Hindlimb muscle (tissue), 1 donor: ENCODE measurements at regions not wholly inside any gene's neighbourhood (a gene's known extent, or its start where the extent isn't known, plus 50 kb on each side); places are given as distances from the start of the nearest gene placed in this dataset.
A peak's percentile ranks its signal among the peaks of the same experiment; 100 is the strongest.
"Not testable (repeated sequence)": the region's sequence is repeated elsewhere in the genome, so short reads cannot be mapped to it uniquely, and the experiment has no call there.

Experiments used
- DNase-seq: peaks from one replicate; pipeline ENCODE4 v3.0.0-alpha.2; 2013

GRCh38 chr5:82470185-82470994 lies 192.2 kb upstream of the RPS23 start:
- no peak for DNase-seq

GRCh38 chr5:82466986-82467561 lies 188.9 kb upstream of the RPS23 start:
- peak; percentile 79 for DNase-seq

GRCh38 chr5:82465235-82465634 lies 187.1 kb upstream of the RPS23 start:
- no peak for DNase-seq

- DNase-seq: no peak
These were observed 181.5 kb upstream of the RPS23 start for GRCh38 chr5:82459626-82460025.

GRCh38 chr5:82455317-82455716 lies 177.2 kb upstream of the RPS23 start:
- DNase-seq: not testable (repeated sequence)

- no peak for DNase-seq
These were observed 170.2 kb upstream of the RPS23 start for GRCh38 chr5:82448374-82448773.

GRCh38 chr5:82447913-82448312 lies 169.8 kb upstream of the RPS23 start:
- DNase-seq: no peak

GRCh38 chr5:82446809-82447208 lies 168.7 kb upstream of the RPS23 start:
- no peak for DNase-seq

- DNase-seq: no peak
These were observed 167.7 kb upstream of the RPS23 start for GRCh38 chr5:82445726-82446335.

GRCh38 chr5:82439750-82440445 lies 161.7 kb upstream of the RPS23 start:
- DNase-seq: no peak

- DNase-seq: not testable (repeated sequence)
These were observed 159.4 kb upstream of the RPS23 start for GRCh38 chr5:82437565-82437964.

GRCh38 chr5:82436291-82436690 lies 158.1 kb upstream of the RPS23 start:
- DNase-seq: no peak

GRCh38 chr5:82434696-82435660 lies 156.8 kb upstream of the RPS23 start:
- not testable (repeated sequence) for DNase-seq

- no peak for DNase-seq
These were observed 148.5 kb upstream of the RPS23 start for GRCh38 chr5:82426464-82427154.

GRCh38 chr5:82425591-82425990 lies 147.4 kb upstream of the RPS23 start:
- no peak for DNase-seq

GRCh38 chr5:82424211-82424610 lies 146.1 kb upstream of the RPS23 start:
- DNase-seq: no peak

GRCh38 chr5:82422751-82423181 lies 144.6 kb upstream of the RPS23 start:
- DNase-seq: no peak

GRCh38 chr5:82422001-82422740 lies 144.0 kb upstream of the RPS23 start:
- no peak for DNase-seq

GRCh38 chr5:82421119-82421518 lies 143.0 kb upstream of the RPS23 start:
- DNase-seq: no peak

- not testable (repeated sequence) for DNase-seq
These were observed 142.4 kb upstream of the RPS23 start for GRCh38 chr5:82420524-82420923.
